H1 (cell line): ENCODE measurements at regions not wholly inside any gene's neighbourhood (a gene's known extent, or its start where the extent isn't known, plus 50 kb on each side); places are given as distances from the start of the nearest gene placed in this dataset.

Experiments
- CTCF ChIA-PET: fragments of 300-600 bp; sonication (Branson Sonifier 250); formaldehyde crosslinking; loops from one replicate; lab custom pipeline; 2021; ENCODE audit not compliant: partially characterized antibody; lab: Charles Lee
- POLR2A ChIA-PET: fragments of 300-600 bp; sonication (Branson Sonifier 250); formaldehyde crosslinking; loops from one replicate; lab custom pipeline; 2021; ENCODE audit warnings: inconsistent platforms; ENCODE audit not compliant: partially characterized antibody; lab: Charles Lee
- DNase-seq, 2 experiments: peaks; one replicate each; pipeline versions ENCODE4 v3.0.0 to v3.0.0-alpha.2; 2010 to 2022; ENCODE audit warnings: low spot score in 2 of 2, low read depth in 1 of 2, mixed read lengths in 1 of 2
- FAIRE-seq: peaks from 2 replicates; lab custom pipeline; 2011; peaks lifted over from hg19 to GRCh38; lab: Jason Lieb, UNC
- H2AFZ ChIP-seq: 2 replicates; pipeline ENCODE4 v1.8.1; 2012; ENCODE audit warnings: low read length, inconsistent platforms
- H2AK5ac ChIP-seq: 2 replicates; pipeline ENCODE4 v1.6.1; 2013; ENCODE audit warnings: low read depth, low read length
- H2BK120ac ChIP-seq: replicated peaks from 2 replicates; pipeline ENCODE3; 2013; ENCODE audit warnings: low read depth, low read length, inconsistent platforms
- H2BK12ac ChIP-seq: 2 replicates; pipeline ENCODE4 v1.6.1; 2013; ENCODE audit warnings: low read depth, low read length
- H2BK15ac ChIP-seq: 2 replicates; pipeline ENCODE4 v1.6.1; 2013; ENCODE audit warnings: low read length
- H2BK20ac ChIP-seq: 2 replicates; pipeline ENCODE4 v1.6.1; 2013; ENCODE audit warnings: low read length
- H2BK5ac ChIP-seq: 2 replicates; pipeline ENCODE4 v1.6.1; 2013; ENCODE audit warnings: low read depth, low read length
- H3K14ac ChIP-seq: 2 replicates; pipeline ENCODE4 v1.6.1; 2013; ENCODE audit warnings: inconsistent platforms; ENCODE audit not compliant: insufficient read length
- H3K18ac ChIP-seq: 2 replicates; pipeline ENCODE4 v1.6.1; 2013; ENCODE audit warnings: low read length; ENCODE audit errors: extremely low read depth
- H3K23ac ChIP-seq: 2 replicates; pipeline ENCODE4 v1.6.1; 2013; ENCODE audit warnings: inconsistent platforms; ENCODE audit not compliant: insufficient read length
- H3K23me2 ChIP-seq: 2 replicates; pipeline ENCODE4 v1.6.1; 2013; ENCODE audit warnings: low read depth, low read length
- H3K27ac ChIP-seq: 2 replicates; pipeline ENCODE4 v1.6.1; 2011; ENCODE audit warnings: low read depth, low read length, inconsistent platforms
- H3K27me3 ChIP-seq, 4 experiments: replicated peaks in 1 of 4; 1 replicate in 1 of 4; 2 replicates in 3 of 4; pipeline versions ENCODE4 v1.6.1 to v1.8.1; 2011 to 2013; ENCODE audit warnings: low read length in 3 of 4, mild to moderate bottlenecking in 3 of 4, inconsistent platforms in 2 of 4, mixed read lengths in 2 of 4, moderate library complexity in 1 of 4; ENCODE audit not compliant: control insufficient read depth in 3 of 4, insufficient read depth in 3 of 4; ENCODE audit errors: extremely low read depth in 1 of 4
- H3K36me3 ChIP-seq, 4 experiments: 2 replicates each; pipeline versions ENCODE4 v1.6.1 to v1.8.1; 2011 to 2013; ENCODE audit warnings: mild to moderate bottlenecking in 4 of 4, low read length in 3 of 4, moderate library complexity in 2 of 4, control low read depth in 1 of 4, inconsistent platforms in 1 of 4; ENCODE audit not compliant: insufficient read depth in 4 of 4, control insufficient read depth in 2 of 4
- H3K4ac ChIP-seq: replicated peaks from 2 replicates; pipeline ENCODE3; 2013; ENCODE audit warnings: low read length, low read depth, mixed read lengths, inconsistent platforms; ENCODE audit not compliant: insufficient read length
- H3K4me1 ChIP-seq, 4 experiments: replicated peaks in 1 of 4; 1 replicate in 1 of 4; 2 replicates in 3 of 4; pipeline versions ENCODE4 v1.6.1 to v1.8.1; 2011 to 2013; ENCODE audit warnings: low read length in 3 of 4, inconsistent platforms in 2 of 4, mixed read lengths in 1 of 4; ENCODE audit not compliant: insufficient read depth in 4 of 4, control insufficient read depth in 3 of 4
- H3K4me2 ChIP-seq, 2 experiments: 2 replicates each; pipeline versions ENCODE4 v1.6.1 to v1.8.1; 2011 to 2013; ENCODE audit warnings: low read depth in 2 of 2, low read length in 2 of 2, control low read depth in 1 of 2, inconsistent platforms in 1 of 2, mild to moderate bottlenecking in 1 of 2; ENCODE audit not compliant: insufficient read depth in 1 of 2
- H3K4me3 ChIP-seq, 4 experiments: fragments of 200-600, 300-600 bp in 1 of 4; sonication (generic), shearing (Covaris generic), sonication (Bioruptor Twin) in 1 of 4; 2 replicates each; pipeline versions ENCODE4 v1.5.1 to v1.8.1; 2011 to 2016; ENCODE audit warnings: low read length in 4 of 4, low read depth in 3 of 4, control low read depth in 2 of 4, inconsistent platforms in 2 of 4, mild to moderate bottlenecking in 2 of 4, mixed read lengths in 1 of 4, moderate library complexity in 1 of 4; ENCODE audit not compliant: insufficient read depth in 2 of 4; ENCODE audit errors: extremely low read depth in 1 of 4
- H3K56ac ChIP-seq: replicated peaks from 2 replicates; pipeline ENCODE3; 2013; ENCODE audit warnings: low read depth, mild to moderate bottlenecking, mixed read lengths, low read length, inconsistent platforms; ENCODE audit not compliant: insufficient read length
- H3K79me1 ChIP-seq: 2 replicates; pipeline ENCODE4 v1.6.1; 2013; ENCODE audit warnings: low read depth, low read length, control low read depth
- H3K79me2 ChIP-seq, 2 experiments: 2 replicates each; pipeline versions ENCODE4 v1.6.1 to v1.8.1; 2012 to 2013; ENCODE audit warnings: low read length in 2 of 2, mild to moderate bottlenecking in 2 of 2, inconsistent platforms in 1 of 2; ENCODE audit not compliant: insufficient read depth in 2 of 2, control insufficient read depth in 1 of 2
- H3K9ac ChIP-seq, 4 experiments: replicated peaks in 1 of 4; 1 replicate in 1 of 4; 2 replicates in 3 of 4; pipeline versions ENCODE4 v1.6.1 to v1.8.1; 2011 to 2013; ENCODE audit warnings: low read depth in 3 of 4, low read length in 3 of 4, control low read depth in 2 of 4, mild to moderate bottlenecking in 2 of 4, moderate library complexity in 2 of 4, inconsistent platforms in 1 of 4; ENCODE audit errors: extremely low read depth in 1 of 4
- H3K9me3 ChIP-seq, 2 experiments: 2 replicates each; pipeline versions ENCODE4 v1.6.1 to v1.8.1; 2012 to 2013; ENCODE audit warnings: mild to moderate bottlenecking in 2 of 2, moderate library complexity in 2 of 2, control low read depth in 1 of 2, inconsistent platforms in 1 of 2, low read depth in 1 of 2, low read length in 1 of 2, mixed read lengths in 1 of 2; ENCODE audit not compliant: insufficient read depth in 2 of 2
- H4K20me1 ChIP-seq, 2 experiments: replicated peaks in 1 of 2; 2 replicates each; pipeline versions ENCODE3 to v1.8.1; 2011 to 2013; ENCODE audit warnings: inconsistent platforms in 2 of 2, low read length in 2 of 2, mild to moderate bottlenecking in 1 of 2; ENCODE audit not compliant: insufficient read depth in 2 of 2, control insufficient read depth in 1 of 2
- H4K5ac ChIP-seq: 2 replicates; pipeline ENCODE4 v1.6.1; 2013; ENCODE audit warnings: low read length, low read depth, mixed read lengths, inconsistent platforms; ENCODE audit not compliant: insufficient read length
- H4K8ac ChIP-seq: 2 replicates; pipeline ENCODE4 v1.8.0; 2013; ENCODE audit warnings: mild to moderate bottlenecking, moderate library complexity, low read length, inconsistent platforms; ENCODE audit not compliant: insufficient read depth; ENCODE audit errors: extremely low read depth
- H4K91ac ChIP-seq: replicated peaks from 2 replicates; pipeline ENCODE3; 2013; ENCODE audit warnings: low read length, mixed read lengths, inconsistent platforms; ENCODE audit not compliant: insufficient read length
- BRCA1 ChIP-seq: IDR thresholded peaks from 2 replicates; pipeline ENCODE4 v1.6.1; 2012; ENCODE audit warnings: low read depth, low read length, improper control_type of control experiment
- CEBPB ChIP-seq: IDR thresholded peaks from 2 replicates; pipeline ENCODE4 v1.6.1; 2012; ENCODE audit warnings: low read depth, low read length
- CHD2 ChIP-seq: IDR thresholded peaks from 2 replicates; pipeline ENCODE4 v1.6.1; 2012; ENCODE audit warnings: low read length, improper control_type of control experiment
- FOSL1 ChIP-seq: IDR thresholded peaks from 2 replicates; pipeline ENCODE4 v1.6.1; 2011; ENCODE audit warnings: mild to moderate bottlenecking, low read depth, low read length, moderate library complexity; ENCODE audit not compliant: insufficient read depth
- GABPA ChIP-seq: IDR thresholded peaks from 2 replicates; pipeline ENCODE4 v1.6.1; 2011; ENCODE audit warnings: mild to moderate bottlenecking, low read length, moderate library complexity, borderline replicate concordance; ENCODE audit not compliant: insufficient read depth
- HDAC6 ChIP-seq: IDR thresholded peaks from one replicate; pipeline ENCODE4 v1.7.1; 2012; ENCODE audit warnings: low read depth, mild to moderate bottlenecking, inconsistent platforms, low read length, moderate library complexity
- POLR2A ChIP-seq, 2 experiments: IDR thresholded peaks; 1 replicate in 1 of 2; 2 replicates in 1 of 2; pipeline ENCODE4 v1.6.1; 2011; ENCODE audit warnings: low read depth in 2 of 2, low read length in 2 of 2, mild to moderate bottlenecking in 2 of 2; ENCODE audit errors: control extremely low read depth in 1 of 2
- POLR2AphosphoS5 ChIP-seq: IDR thresholded peaks from 2 replicates; pipeline ENCODE4 v1.6.1; 2011; ENCODE audit warnings: low read depth, low read length
- RBBP5 ChIP-seq: IDR thresholded peaks from 2 replicates; pipeline ENCODE4 v1.7.1; 2012; ENCODE audit warnings: low read depth, mild to moderate bottlenecking, inconsistent platforms, low read length, moderate library complexity, borderline replicate concordance
- RFX5 ChIP-seq: IDR thresholded peaks from 2 replicates; pipeline ENCODE4 v1.6.1; 2011; ENCODE audit warnings: low read depth, low read length, improper control_type of control experiment, borderline replicate concordance
- SP4 ChIP-seq: IDR thresholded peaks from 2 replicates; pipeline ENCODE4 v1.6.1; 2012; ENCODE audit warnings: low read length, inconsistent platforms
- SRF ChIP-seq: IDR thresholded peaks from 2 replicates; pipeline ENCODE4 v1.6.1; 2011; ENCODE audit warnings: mild to moderate bottlenecking, low read depth, low read length, moderate library complexity
- SUZ12 ChIP-seq: fragments of 200-600 bp; sonication (generic); IDR thresholded peaks from 2 replicates; pipeline ENCODE4 v1.6.1; 2012; ENCODE audit warnings: mild to moderate bottlenecking, inconsistent platforms, low read length, moderate library complexity, mixed read lengths
- TBP ChIP-seq: IDR thresholded peaks from 2 replicates; pipeline ENCODE4 v1.6.1; 2011; ENCODE audit warnings: low read depth, low read length, improper control_type of control experiment
- TEAD4 ChIP-seq: IDR thresholded peaks from 2 replicates; pipeline ENCODE4 v1.6.1; 2012; ENCODE audit warnings: low read depth, low read length, inconsistent platforms, mixed read lengths

DNA sequence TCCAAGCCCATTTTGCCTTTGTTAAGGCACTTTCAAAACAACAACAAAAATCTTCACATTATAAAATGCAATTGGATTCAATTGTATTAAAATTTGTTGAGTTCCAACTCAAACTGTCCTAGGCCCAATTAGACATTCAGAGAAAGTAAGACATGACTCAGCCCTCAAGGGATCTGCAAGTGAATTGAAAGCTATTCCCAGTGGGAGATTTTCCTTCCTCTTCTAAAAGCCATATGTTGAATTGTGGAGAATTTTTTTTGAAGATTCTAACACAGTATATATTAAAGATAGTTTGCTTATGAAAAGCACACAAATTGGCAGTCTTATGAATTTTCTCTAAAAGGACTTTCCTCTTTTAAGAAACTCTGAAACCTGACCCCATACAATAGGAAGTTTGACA, 268.0 kb upstream of the PARD3B start:
- no peak overlapping the region for H2BK120ac ChIP-seq
- no peak overlapping the region for H3K14ac ChIP-seq
- CTCF ChIA-PET: interaction anchor here (1.2 to 1.8 kb wide), 3 partner anchors 17 to 99 kb away, joined by 3 to 9 read pairs (median 5); no protein-coding TSS in a partner anchor
- no peak overlapping the region for H4K91ac ChIP-seq
- peaks cover 5 to 19% (median 15%) of the 10 kb centered on the region in 4 experiments; a peak in 5 of 7 replicates for H3K4me1 ChIP-seq
- no peak overlapping the region for H2AK5ac ChIP-seq
- H3K56ac ChIP-seq: no peak overlapping the region
- TF ChIP-seq CEBPB (no peak), SP4 (no peak), TBP (no peak), SUZ12 (no peak), CHD2 (no peak), TEAD4 (no peak), HDAC6 (no peak), GABPA (no peak), BRCA1 (no peak), RFX5 (no peak), RBBP5 (no peak), FOSL1 (no peak), SRF (no peak), POLR2A (IDR thresholded peaks at IDR 0.05; ENCODE audit: control extremely low read depth in 1 of 2, low read depth in 2 of 2, low read length in 2 of 2) (no peak), POLR2AphosphoS5 (no peak)
- no peak overlapping the region for H3K18ac ChIP-seq
- no peaks in the 10 kb centered on the region for H3K9me3 ChIP-seq
- no peaks in the 10 kb centered on the region for H3K23me2 ChIP-seq
- POLR2A ChIA-PET: no interaction called here
- no peak overlapping the region for H4K5ac ChIP-seq
- no peak overlapping the region for H2BK12ac ChIP-seq
- no peak overlapping the region for H3K23ac ChIP-seq
- no peak overlapping the region for H3K4me3 ChIP-seq
- no peak overlapping the region for H2BK5ac ChIP-seq
- no peak for DNase-seq
- H2BK20ac ChIP-seq: no peak overlapping the region
- H2AFZ ChIP-seq: no peak overlapping the region
- H3K4me2 ChIP-seq: no peak overlapping the region
- H3K79me1 ChIP-seq: no peaks in the 10 kb centered on the region
- no peak overlapping the region for H3K4ac ChIP-seq
- H3K9ac ChIP-seq: no peak overlapping the region
- H4K8ac ChIP-seq: no peak overlapping the region
- FAIRE-seq: no peak
- H2BK15ac ChIP-seq: no peak overlapping the region
- H3K79me2 ChIP-seq: no peaks in the 10 kb centered on the region
- H3K27me3 ChIP-seq: peaks cover 0 to 3% (median 0%) of the 10 kb centered on the region in 4 experiments; a peak in 2 of 7 replicates
- no peak overlapping the region for H3K27ac ChIP-seq
- no peaks in the 10 kb centered on the region for H4K20me1 ChIP-seq
- no peaks in the 10 kb centered on the region for H3K36me3 ChIP-seq
